Coronary artery (tissue), 2 donors: ENCODE measurements at regions not wholly inside any gene's neighbourhood (a gene's known extent, or its start where the extent isn't known, plus 50 kb on each side); places are given as distances from the start of the nearest gene placed in this dataset.

ENCODE experiments used
- DNase-seq: peaks from one replicate; pipeline ENCODE4 v3.0.0-alpha.2; 2017; ENCODE audit warnings: low spot score
- H3K27ac ChIP-seq, 2 donors: fragments of 200-600 bp; sonication (generic); one replicate each; pipeline ENCODE4 v1.5.1; 2016 to 2019
- H3K4me3 ChIP-seq: fragments of 200-600 bp; sonication (generic); 2 replicates; pipeline ENCODE4 v1.5.1; 2016; ENCODE audit warnings: mild to moderate bottlenecking, moderate library complexity
- CTCF ChIP-seq: fragments of 200-600 bp; sonication (generic); IDR thresholded peaks from one replicate; pipeline ENCODE4 v1.5.1; 2019; ENCODE audit warnings: antibody characterized with exemption

GRCh38 chr5:74041913-74042312, 415.9 kb downstream of the ARHGEF28 start:
- no peak for TF ChIP-seq CTCF
- Histone ChIP-seq H3K27ac (no peak overlapping the region), H3K4me3 (no peak overlapping the region)
- DNase-seq = no peak

GRCh38 chr5:74040811-74041491, 415.0 kb downstream of the ARHGEF28 start:
- Histone ChIP-seq H3K27ac (no peak overlapping the region), H3K4me3 (no peak overlapping the region)
- no peak for TF ChIP-seq CTCF
- no peak for DNase-seq

GRCh38 chr5:74040065-74040551, 414.1 kb downstream of the ARHGEF28 start:
- no peak overlapping the region for H3K27ac ChIP-seq
- no peak overlapping the region for H3K4me3 ChIP-seq
- DNase-seq = no peak
- no peak for TF ChIP-seq CTCF

GRCh38 chr5:74037321-74037720, 411.3 kb downstream of the ARHGEF28 start:
- no peak for TF ChIP-seq CTCF
- no peak overlapping the region for H3K27ac ChIP-seq

GRCh38 chr5:74035521-74035937, 409.5 kb downstream of the ARHGEF28 start:
- Histone ChIP-seq H3K4me3 (no peak overlapping the region), H3K27ac (no peak overlapping the region)
- no peak for DNase-seq
- TF ChIP-seq CTCF = no peak

More at GRCh38 chr5:74037321-74037720, 411.3 kb downstream of the ARHGEF28 start:
- no peak overlapping the region for H3K4me3 ChIP-seq
- DNase-seq = no peak

GRCh38 chr5:74034733-74035132, 408.7 kb downstream of the ARHGEF28 start:
- DNase-seq = no peak
- H3K27ac ChIP-seq = no peak overlapping the region
- TF ChIP-seq CTCF = no peak
- no peak overlapping the region for H3K4me3 ChIP-seq

GRCh38 chr5:74032617-74033016, 406.6 kb downstream of the ARHGEF28 start:
- Histone ChIP-seq H3K27ac (no peak overlapping the region), H3K4me3 (no peak overlapping the region)
- TF ChIP-seq CTCF = no peak
- no peak for DNase-seq
